ENCODE measurements at regions not wholly inside any gene's neighbourhood (a gene's known extent, or its start where the extent isn't known, plus 50 kb on each side); places are given as distances from the start of the nearest gene placed in this dataset.

DNA sequence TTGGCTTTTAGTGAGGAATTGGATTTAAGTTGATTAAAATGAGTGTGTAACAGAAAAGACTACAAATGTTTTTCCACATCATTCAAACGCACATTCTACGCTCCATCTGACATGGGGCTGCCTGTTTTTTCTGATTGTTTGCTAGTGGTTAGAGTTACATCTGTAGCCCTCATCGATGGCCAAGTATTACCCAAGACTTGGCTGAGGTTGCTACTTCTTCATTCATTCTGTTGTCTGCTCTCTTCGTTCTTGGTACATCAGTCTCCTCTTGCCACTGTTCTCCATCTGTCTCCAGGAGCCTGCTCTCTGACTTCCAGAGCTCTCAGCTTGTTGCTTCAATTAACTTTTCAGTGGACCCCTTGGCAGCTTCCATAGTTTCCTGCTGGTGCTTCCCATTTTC is 1844.6 kb upstream of the TENM3 start (continued):
- TF ChIP-seq ZNF773 (CRISPR knock-in tag; IDR thresholded peaks at IDR 0.05; ENCODE audit: borderline replicate concordance) (no peak), ZNF121 (CRISPR knock-in tag; IDR thresholded peaks at IDR 0.05) (no peak), ZNF12 (CRISPR knock-in tag; IDR thresholded peaks at IDR 0.05) (no peak), PHF20 (CRISPR knock-in tag; IDR thresholded peaks at IDR 0.05) (no peak)
- TF ChIP-seq, protein P1, sequence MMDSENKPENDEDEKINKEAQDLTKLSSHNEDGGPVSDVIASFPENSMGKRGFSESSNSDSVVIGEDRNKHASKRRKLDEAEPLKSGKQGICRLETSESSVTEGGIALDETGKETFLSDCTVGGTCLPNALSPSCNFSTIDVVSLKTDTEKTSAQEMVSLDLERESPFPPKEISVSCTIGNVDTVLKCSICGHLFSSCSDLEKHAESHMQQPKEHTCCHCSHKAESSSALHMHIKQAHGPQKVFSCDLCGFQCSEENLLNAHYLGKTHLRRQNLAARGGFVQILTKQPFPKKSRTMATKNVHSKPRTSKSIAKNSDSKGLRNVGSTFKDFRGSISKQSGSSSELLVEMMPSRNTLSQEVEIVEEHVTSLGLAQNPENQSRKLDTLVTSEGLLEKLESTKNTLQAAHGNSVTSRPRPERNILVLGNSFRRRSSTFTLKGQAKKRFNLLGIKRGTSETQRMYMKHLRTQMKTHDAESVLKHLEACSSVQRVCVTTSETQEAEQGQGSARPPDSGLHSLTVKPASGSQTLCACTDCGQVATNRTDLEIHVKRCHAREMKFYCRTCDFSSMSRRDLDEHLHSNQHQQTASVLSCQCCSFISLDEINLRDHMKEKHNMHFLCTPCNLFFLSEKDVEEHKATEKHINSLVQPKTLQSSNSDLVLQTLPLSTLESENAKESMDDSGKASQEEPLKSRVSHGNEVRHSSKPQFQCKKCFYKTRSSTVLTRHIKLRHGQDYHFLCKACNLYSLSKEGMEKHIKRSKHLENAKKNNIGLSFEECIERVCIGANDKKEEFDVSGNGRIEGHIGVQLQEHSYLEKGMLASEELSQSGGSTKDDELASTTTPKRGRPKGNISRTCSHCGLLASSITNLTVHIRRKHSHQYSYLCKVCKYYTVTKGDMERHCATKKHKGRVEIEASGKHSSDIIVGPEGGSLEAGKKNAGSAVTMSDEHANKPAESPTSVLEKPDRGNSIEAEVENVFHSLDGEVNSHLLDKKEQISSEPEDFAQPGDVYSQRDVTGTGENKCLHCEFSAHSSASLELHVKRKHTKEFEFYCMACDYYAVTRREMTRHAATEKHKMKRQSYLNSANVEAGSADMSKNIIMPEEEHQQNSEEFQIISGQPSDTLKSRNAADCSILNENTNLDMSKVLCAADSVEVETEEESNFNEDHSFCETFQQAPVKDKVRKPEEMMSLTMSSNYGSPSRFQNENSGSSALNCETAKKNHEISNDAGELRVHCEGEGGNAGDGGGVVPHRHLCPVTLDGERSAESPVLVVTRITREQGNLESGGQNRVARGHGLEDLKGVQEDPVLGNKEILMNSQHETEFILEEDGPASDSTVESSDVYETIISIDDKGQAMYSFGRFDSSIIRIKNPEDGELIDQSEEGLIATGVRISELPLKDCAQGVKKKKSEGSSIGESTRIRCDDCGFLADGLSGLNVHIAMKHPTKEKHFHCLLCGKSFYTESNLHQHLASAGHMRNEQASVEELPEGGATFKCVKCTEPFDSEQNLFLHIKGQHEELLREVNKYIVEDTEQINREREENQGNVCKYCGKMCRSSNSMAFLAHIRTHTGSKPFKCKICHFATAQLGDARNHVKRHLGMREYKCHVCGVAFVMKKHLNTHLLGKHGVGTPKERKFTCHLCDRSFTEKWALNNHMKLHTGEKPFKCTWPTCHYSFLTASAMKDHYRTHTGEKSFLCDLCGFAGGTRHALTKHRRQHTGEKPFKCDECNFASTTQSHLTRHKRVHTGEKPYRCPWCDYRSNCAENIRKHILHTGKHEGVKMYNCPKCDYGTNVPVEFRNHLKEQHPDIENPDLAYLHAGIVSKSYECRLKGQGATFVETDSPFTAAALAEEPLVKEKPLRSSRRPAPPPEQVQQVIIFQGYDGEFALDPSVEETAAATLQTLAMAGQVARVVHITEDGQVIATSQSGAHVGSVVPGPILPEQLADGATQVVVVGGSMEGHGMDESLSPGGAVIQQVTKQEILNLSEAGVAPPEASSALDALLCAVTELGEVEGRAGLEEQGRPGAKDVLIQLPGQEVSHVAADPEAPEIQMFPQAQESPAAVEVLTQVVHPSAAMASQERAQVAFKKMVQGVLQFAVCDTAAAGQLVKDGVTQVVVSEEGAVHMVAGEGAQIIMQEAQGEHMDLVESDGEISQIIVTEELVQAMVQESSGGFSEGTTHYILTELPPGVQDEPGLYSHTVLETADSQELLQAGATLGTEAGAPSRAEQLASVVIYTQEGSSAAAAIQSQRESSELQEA (CRISPR knock-in tag; IDR thresholded peaks at IDR 0.05; ENCODE audit: not compliant biosample characterization), result no peak

All from HepG2 (cell line).